Cardiac muscle cell (in vitro differentiated cells and primary cell): ENCODE measurements at regions not wholly inside any gene's neighbourhood (a gene's known extent, or its start where the extent isn't known, plus 50 kb on each side); places are given as distances from the start of the nearest gene placed in this dataset.

Experiments used
- DNase-seq, 2 donors: peaks; one replicate each; pipeline versions ENCODE4 v3.0.0 to v3.0.0-alpha.2; 2010 to 2017; ENCODE audit warnings: low read depth in 1 of 2, low spot score in 1 of 2
- H3K27ac ChIP-seq: fragments of 200-600 bp; sonication (generic); 2 replicates; pipeline ENCODE4 v1.5.1; 2016
- H3K27me3 ChIP-seq: fragments of 200-600 bp; sonication (generic); 2 replicates; pipeline ENCODE4 v1.6.0; 2016; ENCODE audit warnings: control low read depth
- H3K36me3 ChIP-seq: fragments of 200-600 bp; sonication (generic); 2 replicates; pipeline ENCODE4 v1.5.1; 2016; ENCODE audit warnings: control low read depth
- H3K4me1 ChIP-seq: fragments of 200-600 bp; sonication (generic); 2 replicates; pipeline ENCODE4 v1.8.1; 2017; ENCODE audit warnings: low read depth, mild to moderate bottlenecking, mixed run types
- H3K4me3 ChIP-seq: fragments of 200-600 bp; sonication (generic); 2 replicates; pipeline ENCODE4 v1.5.1; 2016; ENCODE audit warnings: mild to moderate bottlenecking
- H3K9me3 ChIP-seq: fragments of 200-600 bp; sonication (generic); 2 replicates; pipeline ENCODE4 v1.5.1; 2017; ENCODE audit warnings: low read depth, mild to moderate bottlenecking, control low read depth
- TF ChIP-seq, protein P1 (sequence below): IDR thresholded peaks from 2 replicates; pipeline ENCODE4 v1.5.1; 2012; ENCODE audit warnings: low read depth, mild to moderate bottlenecking, low read length

DNA sequence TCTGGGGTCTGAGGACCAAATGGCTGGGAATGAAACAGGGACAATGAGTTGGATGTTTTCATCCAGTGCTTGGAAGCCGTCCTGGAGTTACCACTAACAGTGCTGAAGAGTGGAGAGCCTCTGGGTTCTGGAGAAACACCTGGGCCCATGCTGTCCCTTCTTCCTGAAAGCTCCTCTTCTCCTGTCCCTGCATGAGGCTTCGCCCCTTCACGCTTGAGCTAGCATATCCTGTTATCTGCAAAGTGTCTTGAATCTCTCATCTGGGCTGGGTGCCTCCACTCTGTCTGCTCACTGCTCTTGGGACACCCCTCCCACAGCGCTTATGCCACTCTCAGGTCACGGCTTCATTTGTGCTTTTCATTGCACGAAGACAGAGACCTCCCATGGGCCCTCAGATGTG lies 154.5 kb downstream of the MYCN start:
- Histone ChIP-seq H3K4me1 (no peaks in the 10 kb centered on the region), H3K9me3 (no peaks in the 10 kb centered on the region)

DNA sequence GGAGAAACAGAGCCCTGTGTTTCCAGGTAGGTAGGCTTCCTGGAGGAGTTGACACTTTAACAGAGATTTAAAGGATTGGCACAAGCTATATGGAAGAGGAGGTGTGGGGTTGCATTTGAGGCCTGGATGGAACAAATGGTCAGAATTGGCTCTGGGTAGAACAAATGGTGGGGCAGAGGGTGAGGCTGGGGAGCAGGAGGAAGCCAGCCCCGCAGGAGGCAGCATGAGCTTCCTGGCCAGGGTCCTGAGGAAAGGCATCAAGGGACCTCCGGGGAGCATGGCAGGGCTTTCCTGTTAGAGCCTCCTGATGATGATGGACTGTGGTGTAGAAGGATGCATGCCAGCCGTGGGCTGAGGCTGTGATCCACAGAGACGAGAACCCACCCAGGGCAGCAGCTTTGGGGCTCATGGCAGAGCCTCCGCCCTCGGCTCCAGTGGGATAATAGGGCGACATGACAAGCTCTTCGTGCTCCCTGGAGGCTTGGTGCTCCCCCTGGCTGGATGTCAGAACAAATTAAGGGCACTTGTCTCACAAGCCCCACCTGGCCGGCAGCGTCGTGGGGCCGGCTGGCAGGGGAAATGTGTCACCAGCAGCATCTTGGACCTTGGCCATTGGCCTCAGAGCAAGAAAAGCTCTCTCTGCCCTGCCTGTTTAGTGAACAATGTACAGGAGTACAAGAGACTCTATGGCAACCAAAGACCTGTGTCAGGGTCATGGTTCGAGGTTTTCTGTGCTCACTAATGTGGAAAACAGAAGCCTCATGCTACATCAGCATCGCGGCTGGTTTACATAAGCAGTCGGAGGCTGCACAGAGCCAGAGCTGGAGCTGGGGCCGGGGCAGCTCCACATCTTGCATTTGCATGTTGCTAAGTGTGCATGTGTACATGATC lies 153.5 kb downstream of the MYCN start:
- Histone ChIP-seq H3K9me3 (no peaks in the 10 kb centered on the region), H3K4me1 (no peaks in the 10 kb centered on the region), H3K36me3 (no peaks in the 10 kb centered on the region), H3K27me3 (no peaks in the 10 kb centered on the region), H3K4me3 (no peak overlapping the region), H3K27ac (no peak overlapping the region)
- DNase-seq, result no peak
- TF ChIP-seq, protein P1, sequence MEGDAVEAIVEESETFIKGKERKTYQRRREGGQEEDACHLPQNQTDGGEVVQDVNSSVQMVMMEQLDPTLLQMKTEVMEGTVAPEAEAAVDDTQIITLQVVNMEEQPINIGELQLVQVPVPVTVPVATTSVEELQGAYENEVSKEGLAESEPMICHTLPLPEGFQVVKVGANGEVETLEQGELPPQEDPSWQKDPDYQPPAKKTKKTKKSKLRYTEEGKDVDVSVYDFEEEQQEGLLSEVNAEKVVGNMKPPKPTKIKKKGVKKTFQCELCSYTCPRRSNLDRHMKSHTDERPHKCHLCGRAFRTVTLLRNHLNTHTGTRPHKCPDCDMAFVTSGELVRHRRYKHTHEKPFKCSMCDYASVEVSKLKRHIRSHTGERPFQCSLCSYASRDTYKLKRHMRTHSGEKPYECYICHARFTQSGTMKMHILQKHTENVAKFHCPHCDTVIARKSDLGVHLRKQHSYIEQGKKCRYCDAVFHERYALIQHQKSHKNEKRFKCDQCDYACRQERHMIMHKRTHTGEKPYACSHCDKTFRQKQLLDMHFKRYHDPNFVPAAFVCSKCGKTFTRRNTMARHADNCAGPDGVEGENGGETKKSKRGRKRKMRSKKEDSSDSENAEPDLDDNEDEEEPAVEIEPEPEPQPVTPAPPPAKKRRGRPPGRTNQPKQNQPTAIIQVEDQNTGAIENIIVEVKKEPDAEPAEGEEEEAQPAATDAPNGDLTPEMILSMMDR, result no peak

More for the DNA sequence above, 154.5 kb downstream of the MYCN start:
- TF ChIP-seq, protein P1, result no peak
- Histone ChIP-seq H3K27ac (no peak overlapping the region), H3K4me3 (no peak overlapping the region), H3K27me3 (no peaks in the 10 kb centered on the region), H3K36me3 (no peaks in the 10 kb centered on the region)
- no peak for DNase-seq

DNA sequence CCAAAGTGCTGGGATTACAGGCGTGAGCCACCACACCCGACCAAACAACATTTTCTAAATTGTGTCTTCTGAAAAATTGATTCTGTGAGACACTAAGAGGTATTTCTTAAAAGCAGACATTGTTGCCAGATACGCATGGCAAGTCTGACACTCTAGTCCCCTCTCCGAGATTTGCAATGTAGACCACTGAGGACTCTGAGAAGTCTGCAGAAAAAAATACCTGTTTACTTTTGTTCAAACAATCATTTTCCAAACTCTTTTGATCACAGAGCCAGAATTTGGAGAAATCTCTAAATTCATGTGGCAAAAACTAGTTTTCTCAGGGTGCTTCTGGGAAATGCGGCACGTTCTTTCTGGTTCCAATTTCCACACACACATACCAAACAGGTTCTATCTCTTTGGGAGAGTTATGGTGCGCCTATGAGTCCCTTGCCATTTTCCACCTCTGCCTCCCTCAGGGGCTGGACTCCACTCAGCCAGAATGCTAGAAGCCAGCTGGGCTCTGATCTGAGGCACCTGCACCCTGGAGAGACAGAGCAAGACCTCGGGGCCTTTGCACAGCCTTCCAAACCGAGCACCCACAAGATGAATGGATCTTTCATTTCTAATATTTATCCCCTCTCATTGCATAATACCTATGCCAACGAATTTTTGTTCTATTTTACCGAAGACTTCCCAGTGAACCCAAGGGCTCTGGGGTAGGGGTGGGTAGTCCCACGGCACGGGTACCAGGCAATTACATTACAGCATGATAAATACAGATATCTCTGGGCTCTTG lies 152.7 kb downstream of the MYCN start:
- Histone ChIP-seq H3K27ac (no peak overlapping the region), H3K27me3 (no peaks in the 10 kb centered on the region), H3K36me3 (no peaks in the 10 kb centered on the region), H3K4me3 (no peak overlapping the region), H3K9me3 (no peaks in the 10 kb centered on the region), H3K4me1 (no peaks in the 10 kb centered on the region)
- TF ChIP-seq, protein P1, result no peak
- DNase-seq, result no peak

DNA sequence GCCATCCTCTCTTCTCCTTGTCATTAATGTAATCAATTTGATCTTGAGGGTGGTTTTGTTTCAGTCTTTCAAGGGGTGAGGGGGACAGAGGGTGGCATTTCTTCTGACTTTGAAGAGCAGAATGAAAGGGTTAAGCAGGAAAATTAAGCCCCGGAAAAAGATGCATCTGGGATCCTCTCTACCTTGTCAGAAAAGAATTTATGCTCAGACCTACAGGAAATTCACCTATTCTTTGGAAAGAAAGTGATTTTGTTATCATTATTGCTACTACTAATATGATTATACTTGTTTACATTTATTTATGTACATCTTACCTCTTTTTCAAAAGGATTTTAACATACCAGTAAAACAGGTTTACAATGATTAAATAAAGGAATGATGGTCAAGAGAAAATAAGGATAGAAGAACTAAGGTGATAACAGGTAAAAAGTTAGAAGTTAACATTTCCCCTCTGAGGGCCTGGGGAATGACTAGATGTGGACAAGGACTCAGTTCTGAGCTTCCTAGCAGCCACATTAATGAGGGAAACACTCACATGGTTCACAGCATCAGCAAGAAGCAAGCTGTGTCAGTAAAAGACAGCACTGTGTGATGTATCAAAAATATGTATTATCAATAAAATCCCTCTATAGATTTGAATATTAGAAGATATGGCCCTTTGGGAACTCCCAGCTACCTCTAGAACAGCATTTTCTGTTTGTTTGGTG lies 151.4 kb downstream of the MYCN start:
- Histone ChIP-seq H3K4me3 (no peak overlapping the region), H3K27me3 (no peaks in the 10 kb centered on the region), H3K9me3 (no peaks in the 10 kb centered on the region), H3K36me3 (no peaks in the 10 kb centered on the region), H3K27ac (no peak overlapping the region), H3K4me1 (no peaks in the 10 kb centered on the region)
- no peak for DNase-seq
- TF ChIP-seq, protein P1, result no peak
